ENCODE measurements at regions not wholly inside any gene's neighbourhood (a gene's known extent, or its start where the extent isn't known, plus 50 kb on each side); places are given as distances from the start of the nearest gene placed in this dataset.

DNA sequence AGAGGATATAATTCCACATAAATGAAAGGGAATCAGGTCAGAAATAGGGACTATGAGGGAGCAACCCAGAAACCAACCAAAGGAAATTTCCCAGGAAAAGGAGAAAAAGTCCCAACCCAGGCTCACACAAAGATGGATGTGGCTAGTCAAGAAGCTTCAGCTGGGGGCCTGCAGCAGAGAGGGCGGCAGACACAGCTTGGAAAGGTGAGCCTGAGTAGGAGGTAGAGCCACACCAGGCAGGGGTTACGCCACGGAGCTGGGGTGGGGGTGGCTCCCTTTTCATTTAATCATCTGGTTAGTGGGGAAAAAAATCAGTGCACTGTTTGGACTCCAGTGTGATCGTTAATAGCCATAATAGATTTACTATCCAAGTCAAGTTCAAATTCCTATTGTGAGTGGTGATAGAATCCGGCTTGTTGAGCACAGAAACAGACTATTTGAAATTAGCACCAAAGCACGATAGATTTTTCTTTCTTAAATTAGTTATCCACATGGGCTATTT lies 220.6 kb downstream of the TPBG start:
- Histone ChIP-seq H3K9me3 (no peaks in the 10 kb centered on the region), H3K27ac (replicated peaks in 1 of 4) (no peak overlapping the region), H3K4me3 (peak overlapping the region in 1 of 4 donors; percentile 7), H3K36me3 (no peaks in the 10 kb centered on the region), H3K4me1 (peaks cover 0 to 17% (median 12%) of the 10 kb centered on the region in 4 donors), H3K27me3 (no peaks in the 10 kb centered on the region)
- 60% methylated on average over 6 of the region's 6 CpGs for WGBS
- DNase-seq (ENCODE audit: extremely low spot score): no peak
- TF ChIP-seq POLR2A (IDR thresholded peaks at IDR 0.05; ENCODE audit: low read depth): no peak
- TF ChIP-seq, protein P1, sequence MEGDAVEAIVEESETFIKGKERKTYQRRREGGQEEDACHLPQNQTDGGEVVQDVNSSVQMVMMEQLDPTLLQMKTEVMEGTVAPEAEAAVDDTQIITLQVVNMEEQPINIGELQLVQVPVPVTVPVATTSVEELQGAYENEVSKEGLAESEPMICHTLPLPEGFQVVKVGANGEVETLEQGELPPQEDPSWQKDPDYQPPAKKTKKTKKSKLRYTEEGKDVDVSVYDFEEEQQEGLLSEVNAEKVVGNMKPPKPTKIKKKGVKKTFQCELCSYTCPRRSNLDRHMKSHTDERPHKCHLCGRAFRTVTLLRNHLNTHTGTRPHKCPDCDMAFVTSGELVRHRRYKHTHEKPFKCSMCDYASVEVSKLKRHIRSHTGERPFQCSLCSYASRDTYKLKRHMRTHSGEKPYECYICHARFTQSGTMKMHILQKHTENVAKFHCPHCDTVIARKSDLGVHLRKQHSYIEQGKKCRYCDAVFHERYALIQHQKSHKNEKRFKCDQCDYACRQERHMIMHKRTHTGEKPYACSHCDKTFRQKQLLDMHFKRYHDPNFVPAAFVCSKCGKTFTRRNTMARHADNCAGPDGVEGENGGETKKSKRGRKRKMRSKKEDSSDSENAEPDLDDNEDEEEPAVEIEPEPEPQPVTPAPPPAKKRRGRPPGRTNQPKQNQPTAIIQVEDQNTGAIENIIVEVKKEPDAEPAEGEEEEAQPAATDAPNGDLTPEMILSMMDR (IDR thresholded peaks at IDR 0.05): no peak
- no peak for TF ChIP-seq POLR2AphosphoS5 (IDR thresholded peaks at IDR 0.05)
- no peak for TF ChIP-seq EP300 (IDR thresholded peaks at IDR 0.05)
- intact Hi-C loops (cut with DNase I): no loop called here

DNA sequence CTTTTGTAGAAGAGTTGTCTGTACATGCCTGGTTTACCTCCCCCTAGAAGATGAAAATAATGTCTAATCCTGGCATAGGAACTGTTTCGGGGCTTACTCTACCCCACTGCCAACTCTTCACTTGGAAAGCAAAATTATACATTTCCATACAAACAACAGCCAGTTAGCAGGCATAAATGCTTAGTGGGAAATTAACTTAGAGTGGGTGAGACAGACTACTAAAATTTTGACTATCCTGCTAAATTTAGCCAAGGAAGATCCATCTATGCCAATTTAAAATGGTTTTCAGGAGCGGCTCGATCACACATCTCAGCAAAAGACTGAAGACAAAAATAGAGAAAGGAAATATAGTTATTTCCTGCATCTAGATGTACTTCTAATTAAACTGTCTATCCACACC lies 221.2 kb downstream of the TPBG start:
- Histone ChIP-seq H3K4me1 (peaks cover 0 to 17% (median 12%) of the 10 kb centered on the region in 4 donors), H3K4me3 (peak overlapping the region in 1 of 4 donors; percentile 7), H3K27ac (replicated peaks in 1 of 4) (peak overlapping the region in 1 of 4 donors; percentile 23), H3K9me3 (no peaks in the 10 kb centered on the region), H3K27me3 (no peaks in the 10 kb centered on the region), H3K36me3 (no peaks in the 10 kb centered on the region)
- WGBS: 31% methylated on average over 3 of the region's 3 CpGs
- TF ChIP-seq POLR2AphosphoS5 (IDR thresholded peaks at IDR 0.05): no peak
- TF ChIP-seq EP300 (IDR thresholded peaks at IDR 0.05): no peak
- no peak for TF ChIP-seq POLR2A (IDR thresholded peaks at IDR 0.05; ENCODE audit: low read depth)
- TF ChIP-seq, protein P1 (IDR thresholded peaks at IDR 0.05): no peak
- DNase-seq (ENCODE audit: extremely low spot score): no peak
- intact Hi-C loops (cut with DNase I): no loop called here

DNA sequence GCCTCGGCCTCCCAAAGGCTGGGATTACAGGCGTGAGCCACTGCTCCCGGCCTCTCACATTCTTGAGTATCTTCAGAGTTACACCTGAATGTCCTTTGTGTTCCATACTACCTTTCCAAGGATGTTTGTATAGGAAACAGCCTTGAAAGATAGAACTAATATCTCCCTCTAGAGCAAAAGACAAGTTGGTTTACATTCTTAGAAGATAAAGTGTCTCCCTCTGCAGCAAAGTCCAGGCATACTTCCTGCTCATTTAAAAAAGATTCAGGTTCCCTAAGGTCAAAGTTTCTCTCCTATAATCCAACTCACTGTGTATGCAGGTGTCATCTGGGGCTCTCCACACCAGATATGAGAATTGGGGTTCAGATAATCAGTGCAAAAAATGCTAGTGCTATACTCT lies 224.4 kb downstream of the TPBG start:
- intact Hi-C loops (cut with DNase I): loop anchor here (2.0 kb wide), 1 partner anchor 25 kb away; no protein-coding TSS in a partner anchor

DNA sequence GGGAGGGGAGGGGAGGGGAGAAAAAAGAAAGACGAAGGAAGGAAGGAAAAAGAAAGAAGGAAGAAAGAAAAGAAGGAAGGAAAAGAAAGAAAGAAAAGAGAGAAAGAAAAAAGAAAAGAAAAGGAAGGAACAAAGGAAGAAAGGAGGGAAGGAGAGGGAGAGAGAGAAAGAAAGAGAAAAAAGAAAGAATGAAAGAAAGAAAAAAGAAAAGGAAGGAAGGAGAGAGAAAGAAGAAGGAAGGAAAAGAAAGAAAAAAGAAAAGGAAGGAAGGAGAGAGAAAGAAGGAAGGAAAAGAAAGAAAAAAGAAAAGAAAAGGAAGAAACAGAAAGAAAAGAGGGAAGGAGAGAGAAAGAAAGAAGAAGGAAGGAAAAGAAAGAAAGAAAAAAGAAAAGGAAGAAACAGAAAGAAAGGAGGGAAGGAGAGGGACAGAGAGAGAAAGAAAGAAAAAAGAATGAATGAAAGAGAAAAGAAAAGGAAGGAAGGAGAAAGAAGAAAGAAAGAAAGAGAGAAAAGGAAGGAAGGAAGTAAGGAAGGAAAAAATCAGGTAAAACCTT lies 225.3 kb downstream of the TPBG start:
- no peaks in the 10 kb centered on the region for H3K36me3 ChIP-seq
- TF ChIP-seq POLR2AphosphoS5 (IDR thresholded peaks at IDR 0.05) (no peak), EP300 (IDR thresholded peaks at IDR 0.05) (no peak), POLR2A (IDR thresholded peaks at IDR 0.05; ENCODE audit: low read depth) (no peak)
- TF ChIP-seq, protein P1 (IDR thresholded peaks at IDR 0.05): no peak
- WGBS: 100% methylated on average over 1 of the region's 1 CpG
- peaks cover 0 to 13% (median 12%) of the 10 kb centered on the region in 4 donors for H3K4me1 ChIP-seq
- no peaks in the 10 kb centered on the region for H3K9me3 ChIP-seq
- intact Hi-C loops (cut with DNase I): loop anchor here (2.0 kb wide), 1 partner anchor 24 kb away; no protein-coding TSS in a partner anchor
- no peak for DNase-seq (ENCODE audit: extremely low spot score)
- no peaks in the 10 kb centered on the region for H3K27me3 ChIP-seq
- no peak overlapping the region for H3K4me3 ChIP-seq
- H3K27ac ChIP-seq (replicated peaks in 1 of 4): no peak overlapping the region

More for the DNA sequence above, 224.4 kb downstream of the TPBG start:
- no peak overlapping the region for H3K4me3 ChIP-seq
- no peaks in the 10 kb centered on the region for H3K36me3 ChIP-seq
- DNase-seq (ENCODE audit: extremely low spot score): no peak
- TF ChIP-seq, protein P1 (IDR thresholded peaks at IDR 0.05): no peak
- no peak for TF ChIP-seq POLR2AphosphoS5 (IDR thresholded peaks at IDR 0.05)
- TF ChIP-seq EP300 (IDR thresholded peaks at IDR 0.05): no peak
- TF ChIP-seq POLR2A (IDR thresholded peaks at IDR 0.05; ENCODE audit: low read depth): no peak
- no peaks in the 10 kb centered on the region for H3K9me3 ChIP-seq
- no peaks in the 10 kb centered on the region for H3K27me3 ChIP-seq
- peaks cover 0 to 17% (median 12%) of the 10 kb centered on the region in 4 donors for H3K4me1 ChIP-seq
- 92% methylated on average over 3 of the region's 3 CpGs for WGBS
- no peak overlapping the region for H3K27ac ChIP-seq (replicated peaks in 1 of 4)

Measured in esophagus muscularis mucosa (tissue), 4 donors.